WERI-Rb-1 (cell line): ENCODE measurements at regions not wholly inside any gene's neighbourhood (a gene's known extent, or its start where the extent isn't known, plus 50 kb on each side); places are given as distances from the start of the nearest gene placed in this dataset.
"Not testable (repeated sequence)": the region's sequence is repeated elsewhere in the genome, so short reads cannot be mapped to it uniquely, and the experiment has no call there.

Experiments used
- DNase-seq: peaks from one replicate; pipeline ENCODE4 v3.0.0-alpha.2; 2020
- H3K27ac ChIP-seq: fragments of 250-450 bp; sonication (Bioruptor Pico); 2 replicates; pipeline ENCODE4 v1.5.1; 2020; ENCODE audit warnings: mild to moderate bottlenecking, moderate library complexity
- H3K27me3 ChIP-seq: fragments of 250-450 bp; sonication (Bioruptor Pico); 2 replicates; pipeline ENCODE4 v1.5.1; 2021; ENCODE audit warnings: mild to moderate bottlenecking, low read depth, moderate library complexity; ENCODE audit not compliant: insufficient read depth, severe bottlenecking
- H3K36me3 ChIP-seq: fragments of 250-450 bp; sonication (Bioruptor Pico); 2 replicates; pipeline ENCODE4 v1.5.1; 2020; ENCODE audit warnings: mild to moderate bottlenecking, moderate library complexity
- H3K4me3 ChIP-seq: 2 replicates; pipeline ENCODE4 v1.5.1; 2011; ENCODE audit warnings: low read depth, mild to moderate bottlenecking, control low read depth, low read length
- H3K9me3 ChIP-seq: fragments of 250-450 bp; sonication (Bioruptor Pico); 2 replicates; pipeline ENCODE4 v1.5.1; 2021; ENCODE audit warnings: mild to moderate bottlenecking, moderate library complexity; ENCODE audit not compliant: severe bottlenecking
- TF ChIP-seq, protein P1 (sequence below): IDR thresholded peaks from 2 replicates; pipeline ENCODE4 v1.5.1; 2011; ENCODE audit warnings: low read depth, mild to moderate bottlenecking, control low read depth, inconsistent platforms, low read length

GRCh38 chr3:177263615-177264368 lies 66.5 kb upstream of the TBL1XR1 start:
- no peaks in the 10 kb centered on the region for H3K9me3 ChIP-seq
- no peaks in the 10 kb centered on the region for H3K27me3 ChIP-seq
- H3K36me3 ChIP-seq, result no peaks in the 10 kb centered on the region
- H3K27ac ChIP-seq, result no peak overlapping the region
- no peak for DNase-seq
- H3K4me3 ChIP-seq, result no peak overlapping the region
- TF ChIP-seq, protein P1, sequence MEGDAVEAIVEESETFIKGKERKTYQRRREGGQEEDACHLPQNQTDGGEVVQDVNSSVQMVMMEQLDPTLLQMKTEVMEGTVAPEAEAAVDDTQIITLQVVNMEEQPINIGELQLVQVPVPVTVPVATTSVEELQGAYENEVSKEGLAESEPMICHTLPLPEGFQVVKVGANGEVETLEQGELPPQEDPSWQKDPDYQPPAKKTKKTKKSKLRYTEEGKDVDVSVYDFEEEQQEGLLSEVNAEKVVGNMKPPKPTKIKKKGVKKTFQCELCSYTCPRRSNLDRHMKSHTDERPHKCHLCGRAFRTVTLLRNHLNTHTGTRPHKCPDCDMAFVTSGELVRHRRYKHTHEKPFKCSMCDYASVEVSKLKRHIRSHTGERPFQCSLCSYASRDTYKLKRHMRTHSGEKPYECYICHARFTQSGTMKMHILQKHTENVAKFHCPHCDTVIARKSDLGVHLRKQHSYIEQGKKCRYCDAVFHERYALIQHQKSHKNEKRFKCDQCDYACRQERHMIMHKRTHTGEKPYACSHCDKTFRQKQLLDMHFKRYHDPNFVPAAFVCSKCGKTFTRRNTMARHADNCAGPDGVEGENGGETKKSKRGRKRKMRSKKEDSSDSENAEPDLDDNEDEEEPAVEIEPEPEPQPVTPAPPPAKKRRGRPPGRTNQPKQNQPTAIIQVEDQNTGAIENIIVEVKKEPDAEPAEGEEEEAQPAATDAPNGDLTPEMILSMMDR, result no peak

DNA sequence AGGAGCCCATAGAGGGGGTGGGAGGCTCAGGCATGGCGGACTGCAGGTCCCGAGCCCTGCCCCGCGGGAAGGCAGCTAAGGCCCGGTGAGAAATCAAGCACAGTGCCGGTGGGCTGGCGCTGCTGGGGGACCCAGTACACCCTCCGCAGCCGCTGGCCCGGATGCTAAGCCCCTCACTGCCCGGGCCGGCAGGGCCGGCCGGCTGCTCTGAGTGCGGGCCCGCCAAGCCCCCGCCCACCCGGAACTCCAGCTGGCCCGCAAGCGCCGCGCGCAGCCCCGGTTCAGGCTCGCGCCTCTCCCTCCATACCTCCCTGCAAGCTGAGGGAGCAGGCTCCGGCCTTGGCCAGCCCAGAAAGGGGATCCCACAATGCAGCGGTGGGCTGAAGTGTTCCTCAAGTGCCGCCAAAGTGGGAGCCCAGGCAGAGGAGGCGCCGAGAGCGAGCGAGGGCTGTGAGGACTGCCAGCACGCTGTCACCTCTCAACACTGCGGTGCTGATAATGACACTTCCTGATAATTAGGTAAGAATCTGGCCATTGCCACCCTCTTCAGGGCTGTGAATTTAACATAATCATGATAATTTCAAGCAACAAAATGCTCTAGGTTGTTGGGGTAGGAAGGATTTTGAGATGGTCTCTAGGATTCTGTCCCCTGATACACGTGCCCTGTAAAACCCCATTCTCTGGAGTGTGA lies 74.7 kb upstream of the TBL1XR1 start:
- not testable (repeated sequence) for H3K27ac ChIP-seq, H3K27me3 ChIP-seq, DNase-seq

GRCh38 chr3:177278016-177278415 lies 80.7 kb upstream of the TBL1XR1 start:
- TF ChIP-seq, protein P1, result no peak
- no peak overlapping the region for H3K27ac ChIP-seq
- DNase-seq, result no peak
- H3K36me3 ChIP-seq, result no peaks in the 10 kb centered on the region
- peaks cover 10% of the 10 kb centered on the region for H3K9me3 ChIP-seq
- no peak overlapping the region for H3K4me3 ChIP-seq
- no peaks in the 10 kb centered on the region for H3K27me3 ChIP-seq

More for the DNA sequence above, 74.7 kb upstream of the TBL1XR1 start:
- H3K36me3 ChIP-seq, H3K9me3 ChIP-seq, H3K4me3 ChIP-seq: not testable (repeated sequence)

- no peak for DNase-seq
- H3K9me3 ChIP-seq, result peaks cover 10% of the 10 kb centered on the region
- H3K4me3 ChIP-seq, result no peak overlapping the region
- H3K36me3 ChIP-seq, result no peaks in the 10 kb centered on the region
- H3K27me3 ChIP-seq, result no peaks in the 10 kb centered on the region
- TF ChIP-seq, protein P1, result no peak
- no peak overlapping the region for H3K27ac ChIP-seq
These were observed 82.0 kb upstream of the TBL1XR1 start for GRCh38 chr3:177279118-177279815.

- peak overlapping the region; percentile 83 for H3K27ac ChIP-seq
- TF ChIP-seq, protein P1, result no peak
- H3K36me3 ChIP-seq, result no peaks in the 10 kb centered on the region
- H3K27me3 ChIP-seq, result no peaks in the 10 kb centered on the region
- H3K9me3 ChIP-seq, result peaks cover 10% of the 10 kb centered on the region
- peak; percentile 57 for DNase-seq
- H3K4me3 ChIP-seq, result no peak overlapping the region
These were observed 84.2 kb upstream of the TBL1XR1 start for GRCh38 chr3:177281292-177282118.
